ENCODE measurements at regions not wholly inside any gene's neighbourhood (a gene's known extent, or its start where the extent isn't known, plus 50 kb on each side); places are given as distances from the start of the nearest gene placed in this dataset.

DNA sequence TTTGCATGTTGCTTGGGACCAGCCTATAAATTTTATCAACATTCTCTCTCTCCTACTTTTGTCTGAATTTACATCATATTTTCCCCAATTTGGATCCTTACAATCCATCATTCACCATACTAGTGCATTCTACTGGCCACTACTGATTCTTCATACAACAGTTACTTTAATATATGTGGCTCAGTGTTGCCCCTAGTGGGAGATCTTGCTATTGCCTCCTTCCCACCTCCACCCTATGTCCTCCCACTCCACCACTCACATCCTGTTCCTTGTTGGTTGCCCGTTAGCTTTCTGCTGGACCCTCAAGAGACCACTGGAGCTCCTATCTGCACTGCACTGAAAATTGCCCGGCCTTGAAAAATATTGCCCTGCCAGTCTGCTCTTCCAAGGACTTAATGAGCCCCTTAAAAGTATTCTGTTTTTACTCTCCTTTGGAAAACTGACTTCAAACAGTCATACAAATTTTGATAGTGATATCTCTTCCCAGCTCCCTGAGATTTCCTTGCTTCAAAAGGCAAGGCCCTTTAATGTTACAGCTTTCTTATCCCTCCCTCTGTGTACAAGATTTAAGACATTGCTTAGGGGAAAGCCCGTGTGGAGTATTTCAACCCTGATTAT, 243.2 kb upstream of the TMEM229A start:
- TF ChIP-seq, protein P1, sequence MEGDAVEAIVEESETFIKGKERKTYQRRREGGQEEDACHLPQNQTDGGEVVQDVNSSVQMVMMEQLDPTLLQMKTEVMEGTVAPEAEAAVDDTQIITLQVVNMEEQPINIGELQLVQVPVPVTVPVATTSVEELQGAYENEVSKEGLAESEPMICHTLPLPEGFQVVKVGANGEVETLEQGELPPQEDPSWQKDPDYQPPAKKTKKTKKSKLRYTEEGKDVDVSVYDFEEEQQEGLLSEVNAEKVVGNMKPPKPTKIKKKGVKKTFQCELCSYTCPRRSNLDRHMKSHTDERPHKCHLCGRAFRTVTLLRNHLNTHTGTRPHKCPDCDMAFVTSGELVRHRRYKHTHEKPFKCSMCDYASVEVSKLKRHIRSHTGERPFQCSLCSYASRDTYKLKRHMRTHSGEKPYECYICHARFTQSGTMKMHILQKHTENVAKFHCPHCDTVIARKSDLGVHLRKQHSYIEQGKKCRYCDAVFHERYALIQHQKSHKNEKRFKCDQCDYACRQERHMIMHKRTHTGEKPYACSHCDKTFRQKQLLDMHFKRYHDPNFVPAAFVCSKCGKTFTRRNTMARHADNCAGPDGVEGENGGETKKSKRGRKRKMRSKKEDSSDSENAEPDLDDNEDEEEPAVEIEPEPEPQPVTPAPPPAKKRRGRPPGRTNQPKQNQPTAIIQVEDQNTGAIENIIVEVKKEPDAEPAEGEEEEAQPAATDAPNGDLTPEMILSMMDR (conservative IDR thresholded peaks at IDR 0.05) = peak; percentile 54
- no peak overlapping the region for H3K27ac ChIP-seq

DNA sequence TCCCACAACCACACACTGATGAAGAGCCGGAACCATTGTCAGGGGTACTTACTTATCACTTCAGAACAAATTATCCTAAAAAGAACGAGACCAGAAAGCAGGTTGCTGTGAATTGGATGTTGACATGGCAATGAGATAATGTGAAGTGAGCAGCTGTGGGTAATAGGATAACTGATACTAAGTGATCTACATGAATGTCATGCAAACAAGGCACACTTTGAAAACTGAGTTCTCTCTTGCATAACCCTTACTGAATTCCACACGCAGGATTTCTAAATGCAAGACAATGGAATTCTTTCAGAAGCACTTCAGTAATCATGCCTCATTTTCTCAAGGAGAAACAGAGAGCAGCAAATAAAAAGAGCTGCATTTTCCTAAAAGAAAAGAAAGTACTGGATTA, 242.5 kb upstream of the TMEM229A start:
- H3K27ac ChIP-seq = no peak overlapping the region
- TF ChIP-seq, protein P1 (conservative IDR thresholded peaks at IDR 0.05) = no peak

DNA sequence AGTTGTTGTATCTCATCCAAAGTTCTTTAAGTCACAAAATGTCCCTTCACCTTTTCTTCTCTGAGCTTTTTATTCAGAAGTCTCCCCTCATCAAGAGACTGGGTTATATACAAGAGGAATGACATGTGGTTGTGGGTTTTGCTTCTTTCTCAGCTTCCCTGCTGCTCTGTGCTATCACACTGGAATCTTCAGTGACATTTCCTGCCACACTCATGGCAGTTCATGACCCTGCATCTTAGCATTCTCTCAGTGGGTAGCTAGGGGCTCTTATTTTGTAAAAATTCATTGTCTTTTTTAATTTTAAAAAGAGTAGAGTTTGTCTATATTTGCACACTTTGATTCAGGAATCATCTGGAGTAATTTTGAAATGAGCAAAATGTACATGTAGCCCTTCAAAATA, 236.9 kb upstream of the TMEM229A start:
- H3K27ac ChIP-seq = no peak overlapping the region
- TF ChIP-seq, protein P1 (conservative IDR thresholded peaks at IDR 0.05) = no peak

DNA sequence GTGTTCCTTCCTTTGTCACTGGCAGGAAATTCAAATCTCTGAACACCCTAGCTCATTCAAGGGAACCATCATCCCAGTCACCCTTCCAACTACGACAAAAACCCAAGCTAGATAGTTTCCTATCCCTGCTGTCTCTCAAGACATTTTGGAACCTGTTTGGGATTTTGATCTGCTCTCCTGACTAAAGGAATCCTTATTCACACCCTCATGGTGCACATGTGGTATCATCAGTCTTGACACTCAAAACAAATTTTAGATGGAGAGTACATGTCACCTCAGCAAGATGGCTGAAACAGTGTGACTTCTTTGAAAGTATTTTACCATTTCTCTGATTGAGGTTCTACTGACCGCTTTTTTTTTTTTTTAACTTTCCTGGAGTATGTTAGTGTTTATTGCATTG, 234.3 kb upstream of the TMEM229A start:
- no peak overlapping the region for H3K27ac ChIP-seq
- TF ChIP-seq, protein P1 (conservative IDR thresholded peaks at IDR 0.05) = no peak

DNA sequence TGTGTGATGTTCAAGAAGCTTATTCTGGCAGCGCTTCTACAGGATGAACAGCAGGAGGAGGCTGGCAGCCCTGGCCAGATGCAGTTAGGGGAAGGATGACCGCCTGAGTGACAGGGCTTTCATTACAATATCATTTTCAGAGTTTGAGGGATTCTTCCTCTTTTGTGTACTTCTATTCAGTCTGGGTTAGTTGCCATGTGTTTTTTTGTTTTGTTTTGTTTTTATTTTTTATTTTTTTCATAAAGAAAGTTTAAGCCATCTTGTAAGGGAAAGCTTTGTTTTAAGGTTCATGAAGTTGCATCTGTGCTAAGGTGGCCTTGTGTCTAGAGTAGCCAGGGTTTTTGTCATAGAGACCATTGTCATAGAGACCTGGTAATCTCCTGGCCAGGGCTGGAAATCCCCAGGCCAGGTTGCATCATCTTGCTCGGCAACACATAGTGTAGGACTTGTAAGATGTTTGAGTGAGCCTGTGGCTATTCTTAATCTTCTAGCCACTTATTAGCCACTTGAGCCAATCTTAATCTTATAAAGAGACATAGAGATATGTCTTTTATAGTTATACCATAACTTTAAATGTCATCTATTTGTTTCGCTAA, 230.5 kb upstream of the TMEM229A start:
- no peak overlapping the region for H3K27ac ChIP-seq
- TF ChIP-seq, protein P1 (conservative IDR thresholded peaks at IDR 0.05) = peak; percentile 23

DNA sequence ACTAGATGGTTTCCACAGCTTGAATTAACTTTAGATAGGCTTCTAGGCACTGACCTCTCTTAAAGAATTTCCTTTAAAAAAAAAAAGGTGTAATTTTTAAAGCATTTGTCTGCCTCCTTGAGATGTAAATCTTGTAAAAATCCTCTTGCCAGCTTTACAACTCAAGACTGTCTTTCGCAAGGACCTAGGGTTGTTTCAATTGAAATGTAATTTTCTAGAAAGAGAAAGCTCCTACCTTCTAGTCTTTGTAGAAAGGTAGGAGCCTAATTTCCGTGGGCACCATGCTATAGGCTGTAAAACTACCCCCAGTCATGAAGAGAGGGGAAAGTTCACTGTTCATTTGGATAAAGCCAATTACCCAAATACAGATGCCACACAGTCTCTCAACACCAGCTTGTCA, 228.8 kb upstream of the TMEM229A start:
- TF ChIP-seq, protein P1 (conservative IDR thresholded peaks at IDR 0.05) = no peak
- H3K27ac ChIP-seq = no peak overlapping the region

DNA sequence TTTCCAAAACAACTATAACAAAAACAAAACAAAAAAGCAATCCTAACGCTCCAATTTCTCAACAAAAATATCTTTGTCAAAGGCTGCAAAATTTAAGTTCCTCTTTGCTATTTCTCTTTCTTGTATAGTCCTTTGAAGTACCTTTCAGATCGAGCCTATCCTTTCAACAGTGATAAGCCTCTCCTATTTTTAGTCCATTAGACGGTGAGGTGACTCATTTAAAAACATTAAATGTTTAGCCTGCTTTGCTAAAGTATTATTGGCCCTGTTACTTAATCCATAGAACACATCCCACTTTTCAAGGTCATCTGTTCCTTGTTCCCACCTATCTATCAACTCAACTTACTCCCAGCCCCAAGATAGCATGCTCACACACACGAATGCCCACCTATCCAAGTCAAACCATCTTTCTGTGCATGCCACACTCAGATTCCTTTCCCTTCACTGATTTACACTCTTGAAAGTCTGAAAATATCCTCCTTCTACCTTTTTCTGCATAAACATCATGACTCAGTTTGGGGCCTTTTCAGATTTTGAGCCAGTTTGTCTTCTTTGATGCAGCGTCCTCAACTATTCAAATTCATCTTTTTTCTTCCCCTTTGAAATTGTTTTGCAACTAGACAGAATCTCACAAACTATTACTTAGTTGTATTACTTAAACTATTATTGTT, 224.9 kb upstream of the TMEM229A start:
- TF ChIP-seq, protein P1 (conservative IDR thresholded peaks at IDR 0.05) = no peak

More for the DNA sequence above, 224.9 kb upstream of the TMEM229A start:
- H3K27ac ChIP-seq = no peak overlapping the region
